ENCODE measurements at regions not wholly inside any gene's neighbourhood (a gene's known extent, or its start where the extent isn't known, plus 50 kb on each side); places are given as distances from the start of the nearest gene placed in this dataset.

DNA sequence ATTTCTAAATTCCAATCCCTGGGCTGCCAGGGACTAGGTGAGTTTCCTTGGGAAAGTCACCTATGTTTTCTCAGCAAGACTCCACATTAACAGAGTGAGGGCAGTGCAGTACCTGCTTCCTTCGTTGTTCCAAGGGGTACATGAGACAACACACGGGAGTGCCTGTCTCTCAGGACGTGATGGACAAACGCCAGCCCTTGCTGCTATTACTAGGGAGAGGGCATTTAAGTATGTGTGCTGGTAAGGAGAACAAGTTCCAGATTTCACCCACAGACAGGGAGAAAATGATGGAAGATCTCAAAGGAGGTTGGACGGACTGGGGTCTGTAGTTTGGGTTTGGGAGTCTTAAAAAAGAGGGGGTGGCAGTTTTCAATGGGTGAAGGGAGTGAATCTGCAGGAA, 195.7 kb downstream of the HERPUD2 start:
- no peak for DNase-seq (ENCODE audit: low read depth)

DNA sequence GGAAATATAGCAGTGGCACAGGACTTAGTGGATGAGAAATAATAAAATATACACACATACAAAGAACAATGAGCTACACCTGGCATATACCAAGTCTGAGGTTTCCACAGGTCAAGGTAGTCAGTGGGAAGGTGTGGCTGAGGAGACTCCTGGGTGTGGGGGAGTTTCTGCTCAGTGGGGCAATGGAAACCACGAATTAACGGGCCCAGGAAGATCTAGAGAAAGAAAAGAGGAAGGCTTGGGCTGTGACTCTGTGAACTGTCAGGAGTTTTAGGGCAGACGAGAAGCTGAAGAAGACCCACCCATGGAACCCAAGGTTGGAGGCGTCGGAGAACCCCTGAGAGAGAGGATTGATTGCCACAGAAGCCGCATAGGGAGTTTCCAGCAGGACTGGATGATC, 196.5 kb downstream of the HERPUD2 start:
- DNase-seq (ENCODE audit: low read depth): no peak

DNA sequence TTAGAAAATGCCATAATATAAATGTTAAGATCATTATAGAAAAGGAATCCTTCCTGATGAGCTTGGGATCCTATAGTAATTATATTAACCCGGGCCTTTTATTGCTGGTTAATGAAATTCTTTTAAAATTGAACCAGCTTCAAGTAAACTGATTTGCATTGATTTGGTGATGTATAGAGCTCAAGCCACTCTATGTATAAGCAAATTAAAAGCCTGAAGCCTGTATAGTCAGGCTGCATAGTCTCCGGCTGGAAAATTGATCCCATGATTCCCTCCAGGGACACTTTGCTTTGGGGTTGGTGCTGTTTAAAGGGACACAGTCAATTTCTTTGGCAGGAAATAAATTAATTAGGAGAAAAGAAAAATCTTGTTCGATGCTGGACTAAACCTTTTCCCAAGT, 199.1 kb downstream of the HERPUD2 start:
- DNase-seq (ENCODE audit: low read depth): no peak

DNA sequence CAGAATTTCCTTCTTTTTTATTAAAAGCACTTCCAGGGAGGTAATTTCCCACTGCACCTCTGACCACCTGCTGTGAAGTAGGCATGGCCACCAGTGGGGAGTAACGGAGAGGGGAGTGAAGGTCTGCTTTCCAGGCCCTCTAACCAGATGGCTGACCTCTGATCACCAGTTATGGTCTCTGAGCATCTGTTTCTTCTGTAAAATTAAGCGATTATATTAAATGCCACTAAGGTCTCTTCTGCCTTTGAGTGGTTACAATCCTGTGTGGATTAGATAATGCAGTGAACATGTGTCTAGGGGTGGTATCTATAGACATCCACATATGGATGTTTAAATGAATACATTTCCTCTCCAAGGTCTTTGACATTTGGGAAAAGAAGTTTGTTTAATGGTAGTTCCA, 199.6 kb downstream of the HERPUD2 start:
- DNase-seq (ENCODE audit: low read depth): no peak

DNA sequence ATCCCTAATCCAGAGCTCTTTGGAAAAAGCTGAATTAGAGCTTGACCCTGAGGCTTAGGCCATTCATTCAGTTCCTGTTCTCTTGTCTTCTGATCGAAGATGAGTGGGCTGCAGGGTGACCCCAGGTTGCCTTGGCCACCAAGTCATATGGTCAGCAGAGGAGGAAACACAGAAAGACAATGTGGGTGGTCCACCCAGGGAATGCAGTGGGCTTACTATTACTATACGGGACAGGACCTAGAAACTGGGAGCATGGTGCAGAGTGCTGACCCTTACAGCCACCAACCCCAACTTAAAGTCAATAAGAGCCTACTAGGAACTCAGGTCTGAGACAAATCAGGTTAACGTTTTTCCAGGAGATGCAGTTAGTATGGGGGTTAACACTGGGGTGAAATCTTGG, 200.5 kb downstream of the HERPUD2 start:
- DNase-seq (ENCODE audit: low read depth): no peak

DNA sequence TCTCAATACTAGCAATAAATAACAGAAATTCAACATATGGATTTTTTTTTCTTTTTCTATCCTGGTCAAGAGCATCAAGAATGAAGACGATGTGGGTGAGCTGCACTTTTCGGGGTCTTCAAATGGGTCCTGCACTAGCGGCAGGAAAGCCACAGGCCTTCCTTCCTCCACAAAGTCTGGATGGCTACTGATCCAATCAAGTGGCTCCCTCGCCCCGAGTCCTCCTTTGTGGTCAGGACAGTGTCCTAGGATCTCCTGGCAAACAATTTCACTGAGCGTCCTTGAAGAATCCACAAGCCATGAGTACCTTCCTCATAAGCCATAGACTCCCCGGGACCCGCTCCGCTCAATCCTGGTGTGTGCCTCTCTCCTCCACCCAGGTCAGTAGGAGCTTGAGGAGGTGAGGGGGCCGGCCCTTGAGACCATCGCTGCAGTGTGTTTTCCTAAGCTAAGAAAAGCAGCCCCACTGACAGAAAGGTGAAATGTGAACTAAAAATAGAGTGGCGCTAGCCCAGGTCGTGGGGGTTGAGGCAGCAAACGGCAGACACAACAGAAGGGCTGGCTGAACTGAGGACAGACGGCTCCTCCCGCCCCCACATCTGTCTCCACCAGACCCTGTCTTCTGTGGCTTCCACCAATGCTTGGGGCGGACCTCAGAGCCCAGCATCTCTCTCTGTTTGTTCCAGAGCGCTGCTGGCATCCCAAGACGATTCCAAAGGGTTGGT, 202.3 kb downstream of the HERPUD2 start:
- no peak for DNase-seq (ENCODE audit: low read depth)

DNA sequence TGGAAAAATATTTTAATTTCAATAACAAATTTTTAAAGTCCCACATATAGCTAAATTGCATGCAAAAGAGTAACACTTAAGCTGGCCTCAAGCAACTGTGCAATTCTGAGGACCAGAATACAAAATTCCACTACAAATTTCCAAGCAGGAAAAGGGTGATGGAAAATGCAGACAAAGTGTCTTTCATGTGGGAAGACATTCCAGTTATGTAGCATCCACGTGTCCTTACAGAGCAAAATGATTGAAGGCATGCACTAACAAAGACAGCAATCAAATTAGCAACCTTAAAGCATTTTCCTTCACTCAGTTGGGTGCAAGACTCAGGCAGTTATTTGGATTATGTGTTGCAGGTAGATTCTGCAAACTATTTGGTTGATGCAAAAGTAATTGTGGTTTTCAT, 203.7 kb downstream of the HERPUD2 start:
- DNase-seq (ENCODE audit: low read depth): no peak

DNA sequence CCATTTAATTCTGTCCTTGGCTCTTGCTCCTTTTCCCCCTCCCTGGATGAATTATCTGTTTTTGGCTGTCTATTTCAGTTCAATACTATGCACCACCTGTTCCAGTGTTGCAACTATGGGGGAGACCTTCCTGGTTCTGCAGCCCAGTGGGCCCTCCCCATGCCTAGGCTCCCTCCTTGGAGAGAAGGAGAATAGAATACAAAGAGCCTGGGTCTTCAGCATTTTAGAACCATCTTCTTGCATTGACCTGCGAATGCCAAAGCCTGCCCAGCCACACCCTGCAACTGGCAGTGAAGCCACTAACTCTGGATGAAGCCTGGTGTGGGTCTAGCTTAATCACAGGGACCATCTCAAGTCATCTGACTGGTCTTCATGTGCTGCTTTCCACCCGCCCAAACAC, 207.1 kb downstream of the HERPUD2 start:
- DNase-seq (ENCODE audit: low read depth): no peak

DNA sequence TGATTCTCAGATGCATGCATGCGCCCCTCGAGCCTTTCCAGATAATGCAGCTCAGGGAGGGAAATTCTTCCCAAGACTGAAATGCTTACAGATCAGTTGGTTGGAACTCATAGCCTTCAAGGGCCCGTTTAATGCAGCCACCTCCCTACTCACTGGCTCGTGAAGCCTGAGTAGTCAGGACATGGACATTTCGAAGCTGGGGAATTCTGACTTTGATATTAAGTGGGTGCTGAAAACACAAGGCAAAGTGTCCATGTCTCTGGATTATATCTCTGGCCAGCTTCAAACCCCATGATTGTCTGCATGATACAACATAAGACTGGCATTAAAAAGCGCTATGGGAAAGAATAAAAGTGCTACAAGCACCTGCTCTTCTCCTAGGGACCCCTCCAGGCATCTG, 207.5 kb downstream of the HERPUD2 start:
- no peak for DNase-seq (ENCODE audit: low read depth)

DNA sequence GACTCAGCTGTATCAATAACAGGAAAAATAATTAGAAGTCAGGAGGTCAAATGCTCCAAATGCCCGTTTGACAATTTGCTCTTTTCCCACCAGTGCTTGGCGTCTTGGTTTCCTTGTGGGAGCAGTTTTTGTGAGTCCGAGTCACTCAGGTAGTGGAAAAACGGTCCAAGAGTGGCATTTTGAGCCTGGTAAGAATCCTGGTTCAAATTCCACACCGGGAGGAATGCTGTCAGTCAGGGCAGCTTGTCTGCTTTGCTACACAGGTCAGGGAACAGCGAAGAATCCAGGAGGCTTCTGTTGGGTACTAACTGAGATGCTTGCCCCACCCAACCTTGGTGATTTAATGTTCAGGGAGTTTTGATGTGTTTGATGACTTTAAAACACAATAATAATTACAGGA, 209.5 kb downstream of the HERPUD2 start:
- DNase-seq (ENCODE audit: low read depth): no peak

DNA sequence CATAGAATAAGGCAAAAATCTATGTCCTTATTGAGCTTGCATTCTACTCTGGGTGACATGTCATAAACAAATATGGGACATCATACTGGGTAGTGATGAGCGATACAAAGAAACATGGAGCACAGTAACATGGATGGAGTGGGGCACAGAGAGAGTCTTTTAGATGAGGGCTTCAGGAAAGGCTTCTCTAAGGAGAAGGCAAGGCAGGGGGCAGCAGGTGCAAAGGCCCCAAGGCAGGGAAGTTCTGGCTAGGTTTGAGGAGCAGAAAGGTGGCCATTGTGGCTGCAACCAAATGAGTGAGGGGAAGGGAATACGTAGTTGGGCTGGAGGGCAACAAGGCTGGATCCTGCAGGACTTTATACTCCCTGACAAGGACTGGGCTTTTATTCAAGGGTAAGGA, 211.4 kb downstream of the HERPUD2 start:
- no peak for DNase-seq (ENCODE audit: low read depth)

DNA sequence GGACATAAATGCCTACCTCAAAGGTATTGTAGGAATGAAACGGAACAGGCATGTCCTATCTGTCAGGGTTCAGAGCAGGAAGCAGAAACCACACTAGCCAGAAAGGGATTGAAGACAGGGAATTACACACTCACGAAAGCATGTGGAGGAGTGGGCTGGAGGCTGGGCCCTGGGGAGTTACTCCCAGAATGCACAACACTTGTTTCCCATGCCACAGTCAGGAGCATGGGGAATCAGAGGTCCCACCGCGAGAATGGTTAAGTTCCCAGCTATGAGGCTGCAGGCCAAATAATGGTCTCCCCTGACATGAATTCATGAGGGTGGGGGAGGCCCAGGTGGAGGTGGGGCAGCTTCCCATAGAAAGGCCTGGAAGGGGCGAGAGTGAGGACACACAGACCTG, 212.7 kb downstream of the HERPUD2 start:
- no peak for DNase-seq (ENCODE audit: low read depth)

DNA sequence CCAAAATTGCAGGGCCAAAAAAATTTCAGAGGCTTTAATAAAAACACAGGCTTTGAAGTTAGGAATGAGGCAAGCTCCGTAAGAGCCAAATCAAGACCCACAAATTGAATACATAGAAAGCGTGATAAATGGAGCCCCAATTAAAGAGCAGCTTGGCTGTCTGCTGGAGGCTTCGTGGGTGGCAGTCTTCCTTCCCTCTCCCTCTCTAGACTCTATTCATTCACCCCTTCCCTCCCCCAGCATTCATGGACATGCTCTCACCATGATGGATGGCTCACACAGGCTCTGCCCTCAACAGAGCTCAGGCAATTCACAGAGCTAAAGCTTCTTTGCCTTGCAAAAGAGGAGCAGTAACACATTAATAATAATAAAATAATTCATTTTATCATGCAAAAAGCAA, 214.1 kb downstream of the HERPUD2 start:
- DNase-seq (ENCODE audit: low read depth): no peak

DNA sequence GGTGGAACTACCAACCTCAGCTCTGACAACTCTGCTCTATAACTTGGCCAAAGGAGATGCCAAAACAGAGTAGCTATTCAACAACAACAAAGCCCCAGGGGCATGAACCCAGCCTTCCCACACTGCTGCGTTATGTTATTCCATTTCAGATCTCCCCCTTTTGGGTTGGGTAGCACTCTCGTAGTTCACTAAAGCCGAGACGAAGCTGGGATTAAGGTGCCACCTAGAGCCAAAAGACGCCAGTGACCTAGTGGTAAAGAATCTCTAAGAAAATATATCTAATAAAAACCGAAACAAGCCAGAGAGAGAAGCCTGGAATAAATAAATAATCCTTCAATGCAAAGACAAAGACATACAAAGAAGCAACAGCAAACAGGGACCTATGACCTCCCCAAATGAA, 217.3 kb downstream of the HERPUD2 start:
- DNase-seq (ENCODE audit: low read depth): no peak

DNA sequence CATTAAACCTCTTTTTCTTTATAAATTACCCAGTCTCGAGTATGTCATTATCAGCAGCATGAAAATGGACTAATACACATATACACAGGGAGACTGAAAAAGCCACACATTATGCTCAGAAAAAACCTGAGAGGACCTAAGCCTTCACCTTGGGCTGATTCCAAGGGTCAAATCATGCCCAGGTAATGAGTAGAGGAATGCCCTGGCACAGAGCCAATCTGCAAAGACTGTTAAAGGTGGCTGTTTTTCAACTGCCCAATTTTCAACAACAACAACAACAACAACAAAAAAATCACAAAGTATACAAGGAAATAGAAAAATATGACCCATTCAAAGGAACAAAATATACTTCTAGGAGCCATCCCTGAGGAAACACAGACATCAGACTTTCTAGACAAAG, 220.2 kb upstream of the TBX20 start:
- no peak for DNase-seq (ENCODE audit: low read depth)

DNA sequence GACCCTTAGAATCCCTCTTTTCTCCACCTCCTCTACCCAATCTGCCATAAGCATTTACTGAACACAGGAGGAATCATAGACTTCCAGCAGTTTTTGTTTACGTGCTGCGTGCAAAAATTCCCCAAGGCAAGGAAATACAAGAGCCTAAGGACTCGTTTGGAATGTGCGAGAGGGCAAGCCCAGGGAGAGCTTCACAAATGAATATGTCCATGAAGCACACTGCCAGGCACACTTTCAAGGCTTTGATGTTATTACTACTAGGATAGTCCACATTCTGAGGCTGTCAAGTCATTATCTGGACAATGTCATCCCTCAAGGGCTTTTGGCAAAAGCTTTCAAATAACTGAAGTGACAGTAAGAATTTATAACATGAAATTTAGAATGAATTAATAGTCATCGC, 214.7 kb upstream of the TBX20 start:
- no peak for DNase-seq (ENCODE audit: low read depth)

DNA sequence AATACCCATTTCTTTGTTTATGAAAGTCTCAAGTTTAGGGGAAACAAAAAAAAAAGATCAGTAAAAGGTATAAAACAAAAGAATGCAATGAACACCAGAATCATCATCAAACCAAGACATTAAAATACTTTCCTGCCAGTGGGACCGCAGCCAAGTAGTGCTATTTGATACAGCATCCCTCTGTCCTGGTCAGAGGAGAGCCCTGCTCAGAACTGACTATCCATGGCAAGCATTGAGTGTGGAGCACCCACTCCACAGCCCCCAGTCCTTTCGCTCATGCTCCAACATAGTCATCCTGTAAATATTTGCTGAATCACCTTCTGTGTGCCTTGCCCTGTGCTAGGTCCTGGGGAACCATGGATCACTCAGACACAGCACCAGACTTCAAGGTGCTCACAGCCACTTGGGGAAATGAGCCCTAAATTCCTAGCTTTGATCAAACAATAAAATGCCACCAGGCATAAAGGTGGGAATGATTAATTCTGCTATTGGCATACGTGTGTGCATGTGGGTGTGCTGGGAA, 213.6 kb upstream of the TBX20 start:
- DNase-seq (ENCODE audit: low read depth): no peak

DNA sequence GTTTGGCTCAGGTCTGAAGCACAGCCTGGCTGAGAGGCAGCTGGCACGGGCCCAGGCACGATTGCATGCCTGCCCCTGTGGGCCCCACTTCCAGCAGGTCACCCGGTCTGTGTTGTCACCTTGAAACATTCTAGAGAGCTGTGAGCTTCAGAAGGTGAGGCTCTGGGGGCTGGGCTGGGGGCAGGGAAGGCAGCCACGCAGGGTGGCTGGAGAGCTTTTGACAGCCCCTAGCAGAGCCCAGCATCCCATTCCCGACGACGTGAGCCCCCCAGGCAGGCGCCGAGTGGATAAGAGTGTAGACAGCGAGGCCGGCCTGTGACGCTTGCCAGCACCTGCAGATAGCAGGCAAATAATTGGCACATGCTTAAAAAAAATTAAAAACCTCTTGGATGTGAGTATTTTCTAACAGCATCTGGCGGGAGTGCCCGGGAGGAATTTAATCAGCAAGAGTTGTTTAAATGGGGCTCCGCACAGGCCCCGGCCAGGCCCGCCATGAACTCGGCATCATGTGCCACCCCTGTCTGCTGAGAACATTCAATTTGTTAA, 212.0 kb upstream of the TBX20 start:
- no peak for DNase-seq (ENCODE audit: low read depth)

DNA sequence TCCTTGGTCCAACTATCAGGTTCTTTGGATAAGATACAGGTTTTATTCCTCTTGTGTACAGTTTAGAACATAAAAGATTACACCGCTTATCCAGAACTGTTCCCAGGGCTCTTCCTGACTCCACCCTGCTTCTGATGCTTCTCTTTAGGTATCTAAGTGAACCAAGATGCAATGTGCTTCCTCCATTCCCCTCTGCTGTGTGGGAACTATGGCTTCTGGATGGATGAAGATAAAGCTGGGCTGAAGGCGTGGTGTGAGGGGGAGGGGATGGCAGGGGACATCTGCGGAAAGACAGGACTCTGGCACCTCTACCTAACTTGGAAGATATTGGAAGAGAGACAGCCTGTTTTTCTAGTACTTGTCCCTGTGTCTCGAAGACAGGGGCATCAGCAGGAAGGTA, 209.9 kb upstream of the TBX20 start:
- no peak for DNase-seq (ENCODE audit: low read depth)

DNA sequence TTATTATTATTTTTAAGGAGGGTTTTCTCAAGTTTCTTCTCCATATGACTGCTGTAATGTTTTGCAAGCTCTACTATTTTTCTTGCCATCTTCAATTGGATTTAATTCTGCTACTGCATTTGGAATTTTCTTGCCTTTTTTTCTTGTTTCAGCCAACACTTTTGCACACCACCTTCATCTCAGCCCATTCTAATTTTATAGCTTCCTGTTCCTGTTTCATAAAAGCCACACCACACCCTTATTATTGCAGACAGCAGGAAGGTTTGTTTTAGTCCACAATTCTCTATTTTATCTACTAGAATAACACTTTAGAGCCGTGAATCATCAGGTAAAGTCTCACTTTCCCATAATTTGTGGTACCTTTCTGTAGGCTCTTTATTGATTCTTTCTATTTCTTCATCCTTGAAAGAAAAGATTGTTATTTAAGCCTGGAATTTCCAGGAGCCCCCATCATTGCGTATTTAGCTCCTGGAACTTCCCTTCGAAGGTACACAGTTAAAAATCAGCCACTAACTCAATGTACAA, 209.3 kb upstream of the TBX20 start:
- no peak for DNase-seq (ENCODE audit: low read depth)

DNA sequence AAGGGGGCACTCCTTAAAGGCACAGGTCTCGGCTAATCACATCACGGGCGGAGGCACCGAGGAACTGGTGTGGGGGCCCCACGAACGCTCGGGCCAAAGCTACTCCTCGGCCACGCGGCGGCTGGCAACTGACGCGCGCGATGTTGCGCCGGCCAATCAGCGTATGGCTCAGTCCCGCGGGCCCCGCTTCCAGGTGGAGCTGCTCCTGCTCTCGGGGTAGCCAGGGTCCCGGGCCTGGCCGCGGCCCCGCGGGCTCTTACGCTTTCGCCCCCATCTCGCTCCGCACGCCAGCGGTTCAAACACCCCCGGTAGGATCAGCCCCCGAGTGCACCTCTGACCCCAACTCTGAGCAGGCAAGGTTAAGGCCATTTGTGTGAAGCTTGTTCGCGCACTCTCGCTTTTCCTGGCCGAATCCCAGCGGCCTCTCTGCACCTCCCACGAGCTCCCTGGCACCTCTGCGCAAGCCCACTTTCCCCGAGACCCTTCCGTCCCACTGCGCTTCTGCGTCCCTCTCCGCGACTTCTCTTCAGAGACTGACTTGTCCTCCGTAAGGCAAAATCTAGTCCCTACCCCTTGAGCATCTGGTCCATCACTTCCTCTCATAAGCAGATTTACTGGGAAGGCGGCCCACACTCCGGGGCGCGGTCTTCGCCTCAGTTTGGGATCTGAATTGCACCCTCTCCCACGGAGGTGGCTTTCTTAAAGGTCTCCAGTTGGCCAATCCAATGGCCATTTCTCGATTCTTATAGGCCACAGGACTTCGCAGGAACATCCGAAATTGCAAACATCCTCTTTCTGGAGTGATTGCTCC, 200.9 kb upstream of the TBX20 start:
- DNase-seq (ENCODE audit: low read depth): no peak

DNA sequence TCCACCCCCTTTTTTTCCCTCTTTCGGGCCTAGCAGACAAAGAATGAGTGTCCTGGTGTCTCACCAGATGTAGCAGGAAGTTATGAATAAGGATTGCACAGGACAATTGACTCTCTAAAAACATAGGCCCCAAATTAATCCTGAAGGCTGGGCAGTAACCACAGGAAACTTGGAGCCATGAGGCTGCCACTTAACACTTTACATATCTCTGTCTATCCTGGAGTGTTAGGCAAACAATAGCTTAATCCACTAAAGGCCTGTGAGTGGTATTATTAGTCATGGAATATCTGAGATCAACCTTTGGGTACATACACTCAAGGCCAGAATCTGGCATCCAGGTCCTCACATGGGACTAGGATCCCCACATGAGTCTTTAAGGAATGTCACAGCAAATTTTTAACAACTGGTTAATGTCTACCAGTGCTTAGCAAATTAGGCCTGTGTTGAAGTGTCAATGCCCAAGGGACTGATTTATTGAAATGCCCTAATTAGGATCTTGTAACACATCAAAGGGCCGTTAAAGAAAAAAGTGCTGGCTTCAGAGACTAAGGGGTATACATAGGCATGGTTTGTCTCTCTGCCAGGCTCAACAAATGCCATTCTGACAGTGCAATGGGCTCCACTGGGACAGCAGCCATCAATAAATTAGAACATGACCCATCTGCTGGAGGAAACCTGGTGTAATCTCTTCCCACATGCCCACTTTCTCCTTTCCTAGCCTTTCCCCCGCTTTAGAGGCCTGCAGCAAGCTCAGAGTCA, 196.7 kb upstream of the TBX20 start:
- no peak for DNase-seq (ENCODE audit: low read depth)

All from HS-27A (cell line).